Mesodermal cell (in vitro differentiated cells): ENCODE measurements at regions not wholly inside any gene's neighbourhood (a gene's known extent, or its start where the extent isn't known, plus 50 kb on each side); places are given as distances from the start of the nearest gene placed in this dataset.

Experiments
- H3K27ac ChIP-seq: 2 replicates; pipeline ENCODE4 v1.7.0; 2013; ENCODE audit warnings: mild to moderate bottlenecking, low read depth, low read length, moderate library complexity; ENCODE audit not compliant: severe bottlenecking
- H3K36me3 ChIP-seq: 2 replicates; pipeline ENCODE4 v1.7.1; 2013; ENCODE audit warnings: mild to moderate bottlenecking, low read length, moderate library complexity; ENCODE audit not compliant: control insufficient read depth, insufficient read depth
- H3K4me1 ChIP-seq: one replicate; pipeline ENCODE4 v1.7.1; 2013; ENCODE audit warnings: mild to moderate bottlenecking, low read length; ENCODE audit not compliant: insufficient read depth, control insufficient read depth, poor library complexity, severe bottlenecking
- H3K4me3 ChIP-seq: 2 replicates; pipeline ENCODE4 v1.7.0; 2013; ENCODE audit warnings: low read length, control low read depth, mild to moderate bottlenecking; ENCODE audit not compliant: insufficient read depth, poor library complexity, severe bottlenecking; ENCODE audit errors: extremely low read depth
- H3K9me3 ChIP-seq: 2 replicates; pipeline ENCODE4 v1.7.1; 2013; ENCODE audit warnings: mild to moderate bottlenecking, low read length, moderate library complexity; ENCODE audit not compliant: control insufficient read depth
- WGBS, 2 experiments: methylation state at CpG; one replicate each; pipeline ENCODE4 v1.1.5; 2013; ENCODE audit warnings: missing lambda C conversion rate in 2 of 2; ENCODE audit not compliant: insufficient coverage in 2 of 2; 5-methylcytosine and 5-hydroxymethylcytosine counted together

DNA sequence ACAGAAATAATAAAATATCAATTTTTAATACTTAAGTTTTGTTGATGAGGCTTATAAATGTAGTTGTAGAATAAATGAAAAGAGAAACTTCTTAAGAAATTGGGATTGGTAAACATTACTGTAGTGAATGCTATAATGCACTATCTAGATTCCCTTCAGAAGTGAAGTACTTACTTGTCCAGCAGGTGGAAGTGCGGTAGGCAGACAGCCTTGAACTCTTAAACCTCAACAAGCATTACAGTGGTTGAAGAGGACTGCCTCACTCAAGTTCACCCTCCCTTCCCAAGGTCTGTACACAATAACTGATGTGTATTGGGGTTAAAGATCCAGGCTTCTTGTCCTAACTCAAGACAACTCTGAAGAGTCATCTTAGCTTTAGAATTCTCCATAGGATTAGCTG is 931.0 kb upstream of the LRRTM1 start:
- no peaks in the 10 kb centered on the region for H3K4me1 ChIP-seq
- H3K9me3 ChIP-seq: no peaks in the 10 kb centered on the region
- H3K4me3 ChIP-seq: no peak overlapping the region
- no peaks in the 10 kb centered on the region for H3K36me3 ChIP-seq
- WGBS, 2 experiments: no CpG with 5 or more reads among the region's 1 CpG
- no peak overlapping the region for H3K27ac ChIP-seq

DNA sequence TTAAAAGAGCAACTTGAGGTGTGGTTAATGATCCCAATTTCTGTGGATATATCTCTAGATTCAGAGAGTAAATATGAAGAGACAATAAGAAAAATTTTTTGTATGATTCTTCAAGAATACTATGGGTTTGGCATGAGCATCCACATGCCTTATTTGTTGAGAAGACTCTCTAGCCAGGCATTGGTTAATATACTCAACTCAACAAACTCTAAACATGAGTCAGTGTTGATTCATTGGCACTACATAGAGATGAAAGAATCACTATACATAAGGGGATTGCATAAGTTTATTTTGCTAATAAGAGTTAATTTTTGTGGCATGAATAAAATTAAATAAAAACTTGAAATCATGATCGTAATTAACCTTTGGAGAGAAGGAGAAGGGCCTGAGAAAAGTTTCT is 930.2 kb upstream of the LRRTM1 start:
- no peaks in the 10 kb centered on the region for H3K36me3 ChIP-seq
- no peak overlapping the region for H3K27ac ChIP-seq
- no peaks in the 10 kb centered on the region for H3K4me1 ChIP-seq
- H3K9me3 ChIP-seq: no peaks in the 10 kb centered on the region
- H3K4me3 ChIP-seq: no peak overlapping the region
- 89% methylated on average over 1 of the region's 1 CpG; no CpG with 5 or more reads in 1 of the 2 experiments for WGBS, 2 experiments

DNA sequence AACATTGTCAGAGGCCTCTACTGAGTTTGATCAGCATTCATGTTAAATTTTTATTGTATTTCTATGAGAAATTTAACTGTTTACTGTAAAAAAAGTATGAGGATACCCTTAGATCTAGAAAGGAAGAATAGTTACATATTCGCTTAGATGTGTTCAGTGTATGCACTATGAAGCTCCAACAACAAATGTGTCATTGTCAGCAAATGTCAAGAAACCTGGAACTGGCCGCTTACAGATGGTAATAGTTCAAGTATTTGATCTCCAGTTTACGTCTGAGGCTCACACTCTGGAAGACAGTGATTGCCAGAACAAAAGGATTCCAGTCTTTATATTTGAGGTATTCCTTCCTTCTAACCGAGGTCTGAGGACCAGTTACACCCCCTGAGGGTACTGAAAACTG is 921.2 kb upstream of the LRRTM1 start:
- no peak overlapping the region for H3K4me3 ChIP-seq
- no peaks in the 10 kb centered on the region for H3K4me1 ChIP-seq
- WGBS, 2 experiments: 70 to 82% methylated on average over 3 of the region's 4 CpGs
- no peak overlapping the region for H3K27ac ChIP-seq
- no peaks in the 10 kb centered on the region for H3K9me3 ChIP-seq
- no peaks in the 10 kb centered on the region for H3K36me3 ChIP-seq

DNA sequence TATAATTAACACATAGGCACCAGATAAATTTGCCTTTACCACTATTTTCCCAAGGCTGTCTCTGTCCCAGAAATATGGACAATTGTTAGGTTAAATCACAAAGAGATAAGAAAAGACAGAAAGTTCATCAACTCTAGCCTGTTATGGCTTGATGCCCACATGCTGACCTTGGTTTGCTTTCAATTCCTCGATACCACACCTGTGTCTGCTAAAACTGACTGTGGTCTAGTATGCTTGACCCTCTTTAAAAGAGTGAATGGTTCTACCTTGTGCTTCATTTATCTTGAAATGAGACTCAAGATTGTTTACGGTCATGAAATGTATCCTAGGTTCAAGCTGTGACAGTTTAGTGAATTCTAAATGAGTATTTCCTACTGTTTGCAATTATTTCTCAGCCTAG is 909.0 kb upstream of the LRRTM1 start:
- no peak overlapping the region for H3K4me3 ChIP-seq
- H3K4me1 ChIP-seq: no peaks in the 10 kb centered on the region
- H3K36me3 ChIP-seq: no peaks in the 10 kb centered on the region
- no peaks in the 10 kb centered on the region for H3K9me3 ChIP-seq
- no peak overlapping the region for H3K27ac ChIP-seq
- WGBS, 2 experiments: 88 to 100% methylated on average over 1 of the region's 2 CpGs

DNA sequence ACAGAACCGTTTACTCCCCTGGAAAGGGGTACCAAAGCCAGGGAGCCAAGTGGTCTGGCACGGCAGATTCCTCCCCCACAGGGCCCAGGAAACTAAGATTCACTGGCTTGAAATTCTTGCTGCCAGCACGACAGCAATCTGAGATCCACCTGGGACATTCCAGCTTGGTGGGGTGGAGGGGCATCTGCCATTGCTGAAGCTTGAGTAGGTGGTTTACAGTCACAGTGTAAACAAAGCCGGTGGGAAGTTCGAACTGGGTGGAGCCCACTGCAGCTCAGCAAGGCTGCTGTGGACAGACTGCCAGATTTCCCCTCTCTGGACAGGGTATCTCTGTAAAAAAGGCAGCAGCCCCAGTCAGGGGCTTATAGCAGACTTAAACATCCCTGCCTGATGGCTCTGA is 901.7 kb upstream of the LRRTM1 start:
- no peaks in the 10 kb centered on the region for H3K9me3 ChIP-seq
- no peaks in the 10 kb centered on the region for H3K4me1 ChIP-seq
- H3K4me3 ChIP-seq: no peak overlapping the region
- no peak overlapping the region for H3K27ac ChIP-seq
- no peaks in the 10 kb centered on the region for H3K36me3 ChIP-seq
- WGBS, 2 experiments: 60 to 86% methylated on average over 1 to 4 of the region's 5 CpGs

DNA sequence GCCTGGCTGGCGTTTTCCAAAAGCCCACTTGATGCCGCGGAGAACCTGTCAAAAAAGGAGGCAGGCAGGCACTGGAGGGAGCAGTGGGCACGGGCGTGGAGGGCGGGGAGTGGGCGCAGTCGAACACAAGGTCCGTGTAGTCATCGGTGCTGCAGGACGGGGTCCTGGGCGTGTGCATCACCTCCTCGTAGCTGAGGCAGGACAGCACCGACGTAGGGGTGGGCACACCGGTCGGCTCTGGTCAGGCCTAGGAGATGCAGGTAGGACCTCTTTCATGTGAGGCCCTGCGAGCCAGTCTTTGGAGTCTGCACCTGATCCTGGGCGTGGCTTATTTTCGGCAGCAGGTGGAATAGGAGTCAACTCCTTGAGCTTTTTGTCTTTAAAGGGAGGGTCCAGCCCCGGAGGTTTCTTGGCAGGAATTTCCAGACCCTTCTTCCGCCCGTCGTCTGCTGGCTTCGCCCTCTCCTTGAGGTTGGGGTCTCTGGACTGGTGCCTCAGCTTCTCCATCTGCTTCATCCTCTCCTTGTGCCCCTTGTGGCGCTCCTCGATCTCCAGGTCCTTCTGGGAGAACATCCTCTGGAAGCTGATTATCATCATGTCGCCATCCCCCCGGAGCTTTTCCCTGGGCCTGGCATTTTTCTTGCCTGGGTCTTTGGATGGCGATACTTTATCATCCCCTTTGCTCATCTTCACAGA is 892.5 kb upstream of the LRRTM1 start:
- Histone ChIP-seq H3K36me3 (no peaks in the 10 kb centered on the region), H3K27ac (no peak overlapping the region), H3K9me3 (peaks cover 5% of the 10 kb centered on the region), H3K4me3 (no peak overlapping the region), H3K4me1 (no peaks in the 10 kb centered on the region)
- WGBS, 2 experiments: 97% methylated on average over 23 to 30 of the region's 30 CpGs

DNA sequence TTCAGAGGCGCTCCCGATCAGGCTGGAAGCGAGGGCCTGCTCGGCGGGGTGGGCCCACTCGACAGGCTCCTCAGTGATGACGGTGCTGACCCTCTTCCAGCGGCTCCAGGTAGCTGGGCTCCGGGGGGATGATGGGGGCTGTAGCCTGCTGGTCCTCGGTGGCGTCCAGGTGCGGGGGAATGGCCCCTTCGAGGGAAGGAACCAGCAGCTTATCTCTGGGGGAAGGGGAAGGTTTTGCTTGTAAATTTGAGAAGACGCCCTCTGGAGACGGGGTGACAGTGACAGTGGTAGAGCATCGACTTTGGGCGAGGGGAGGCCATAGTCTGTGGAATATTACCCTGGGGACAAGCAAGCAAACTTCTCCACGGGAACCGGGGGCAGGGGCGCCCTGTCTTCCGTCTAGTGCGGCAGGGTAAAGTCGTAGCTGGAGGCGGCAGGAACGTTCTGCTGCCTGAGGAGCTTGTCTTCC is 891.9 kb upstream of the LRRTM1 start:
- H3K27ac ChIP-seq: no peak overlapping the region
- peaks cover 5% of the 10 kb centered on the region for H3K9me3 ChIP-seq
- H3K4me3 ChIP-seq: no peak overlapping the region
- no peaks in the 10 kb centered on the region for H3K36me3 ChIP-seq
- WGBS, 2 experiments: 94 to 95% methylated on average over 22 to 24 of the region's 25 CpGs
- H3K4me1 ChIP-seq: no peaks in the 10 kb centered on the region

DNA sequence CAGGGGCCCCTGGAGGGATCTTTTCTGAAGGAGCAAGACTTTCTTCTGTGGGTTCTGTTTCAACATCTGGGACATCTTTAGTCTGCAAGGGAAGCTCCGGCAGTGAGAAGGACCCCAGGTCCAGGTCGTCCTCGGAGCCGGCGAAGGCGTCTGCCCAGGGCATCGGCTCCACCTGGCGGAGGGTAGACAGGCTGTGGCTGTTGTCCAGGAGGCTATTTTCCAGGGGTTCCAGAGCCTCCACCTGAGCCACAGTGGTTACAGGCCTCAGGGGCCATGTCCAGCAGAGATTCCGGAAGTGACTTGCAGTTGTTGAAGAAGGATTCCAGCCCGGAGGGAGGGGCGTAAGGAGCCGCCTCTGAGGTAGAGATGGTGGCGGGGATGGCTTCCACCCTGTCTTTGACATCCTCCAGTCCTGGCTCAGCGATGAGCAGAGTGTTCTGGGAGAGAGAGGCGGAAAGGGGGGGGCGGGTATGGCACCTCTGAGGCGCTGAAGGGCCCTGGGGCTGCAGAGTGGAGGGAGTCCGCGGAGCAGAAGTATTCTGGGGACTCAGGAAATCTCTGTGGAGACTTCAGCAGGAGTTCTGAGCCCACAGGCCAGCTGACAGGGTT is 891.3 kb upstream of the LRRTM1 start:
- Histone ChIP-seq H3K27ac (no peak overlapping the region), H3K4me3 (no peak overlapping the region), H3K9me3 (peaks cover 5% of the 10 kb centered on the region), H3K36me3 (no peaks in the 10 kb centered on the region), H3K4me1 (no peaks in the 10 kb centered on the region)
- 94 to 96% methylated on average over 15 to 16 of the region's 19 CpGs for WGBS, 2 experiments

DNA sequence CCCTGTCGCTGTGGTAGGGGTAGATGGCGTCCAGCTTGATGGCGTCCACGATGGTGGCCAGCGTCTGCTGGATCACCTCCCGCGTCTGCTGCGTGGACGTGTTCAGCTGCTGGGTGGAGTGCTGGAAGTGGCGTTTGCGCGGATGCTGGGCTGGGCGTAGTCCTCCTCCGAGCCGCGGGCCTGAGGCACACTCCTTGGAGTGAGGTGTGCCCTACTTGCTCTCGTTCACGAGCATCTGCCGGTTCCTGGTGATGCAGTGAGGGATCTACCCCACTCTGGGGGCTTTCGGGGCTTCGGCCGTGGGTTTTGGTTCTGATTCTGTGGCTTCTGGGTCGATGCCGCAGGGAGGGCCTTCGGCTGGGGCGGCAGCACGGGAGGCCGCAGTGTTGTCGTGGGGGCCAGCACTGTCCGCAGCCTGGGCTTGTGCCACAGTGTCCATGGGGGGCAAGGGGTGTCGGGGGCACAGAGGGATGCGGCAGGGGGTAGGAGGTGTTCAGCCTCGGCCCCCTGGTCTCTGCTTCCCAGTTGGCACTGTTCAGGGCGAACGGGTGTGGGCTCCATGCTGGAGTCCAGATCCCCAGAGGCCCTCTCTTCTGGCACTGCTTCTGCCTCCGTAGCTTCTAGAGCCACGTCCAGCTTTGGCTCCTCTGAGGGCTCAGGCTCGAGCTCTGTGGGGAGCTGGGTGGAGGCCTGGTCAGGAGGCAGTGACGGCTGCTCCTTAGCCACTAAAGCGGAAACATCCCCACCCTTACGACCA is 890.6 kb upstream of the LRRTM1 start:
- no peak overlapping the region for H3K4me3 ChIP-seq
- WGBS, 2 experiments: 98 to 99% methylated on average over 21 to 30 of the region's 41 CpGs

DNA sequence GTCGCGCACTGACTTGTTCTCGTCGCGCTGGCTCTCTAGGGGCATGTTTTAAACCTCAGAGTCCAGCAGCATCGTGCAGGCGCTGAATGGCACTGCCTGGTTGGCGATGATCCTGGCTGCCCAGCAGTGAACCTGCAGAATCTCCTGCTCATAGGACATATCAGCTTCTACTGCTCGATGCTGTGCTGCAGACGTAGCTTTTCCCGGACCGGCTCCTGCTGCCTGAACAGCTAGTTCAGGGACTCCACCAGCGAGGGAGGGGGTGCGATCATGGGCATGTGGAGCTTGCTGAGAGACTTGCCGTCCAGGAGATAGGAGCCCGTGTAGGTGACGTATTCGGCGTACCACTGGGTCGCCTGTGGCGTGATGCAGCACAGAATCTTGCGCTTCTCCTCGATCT is 890.0 kb upstream of the LRRTM1 start:
- WGBS, 2 experiments: 94 to 96% methylated on average over 21 to 23 of the region's 23 CpGs

More for the DNA sequence above, 890.6 kb upstream of the LRRTM1 start:
- H3K9me3 ChIP-seq: peaks cover 5% of the 10 kb centered on the region
- no peaks in the 10 kb centered on the region for H3K4me1 ChIP-seq
- H3K36me3 ChIP-seq: no peaks in the 10 kb centered on the region
- H3K27ac ChIP-seq: no peak overlapping the region

More for the DNA sequence above, 890.0 kb upstream of the LRRTM1 start:
- peaks cover 5% of the 10 kb centered on the region for H3K9me3 ChIP-seq
- no peaks in the 10 kb centered on the region for H3K4me1 ChIP-seq
- H3K36me3 ChIP-seq: no peaks in the 10 kb centered on the region
- no peak overlapping the region for H3K4me3 ChIP-seq
- H3K27ac ChIP-seq: no peak overlapping the region
